SK-N-SH treated with all-trans-retinoic acid at 6 μM for 48 hours (cell line): ENCODE measurements at regions not wholly inside any gene's neighbourhood (a gene's known extent, or its start where the extent isn't known, plus 50 kb on each side); places are given as distances from the start of the nearest gene placed in this dataset.

Source experiments
- ATAC-seq: fragments of 200-7000 bp; cut with Tn5 transposase; 3 replicates; pipeline ENCODE4 v1.9.1; 2020; ENCODE audit warnings: mild to moderate bottlenecking, moderate library complexity
- BACH2 ChIP-seq: fragments of 250-450 bp; sonication (Bioruptor Pico); IDR thresholded peaks from 2 replicates; pipeline ENCODE4 v1.9.0; 2021; ENCODE audit warnings: mild to moderate bottlenecking, borderline replicate concordance
- CSDC2 ChIP-seq: fragments of 250-450 bp; sonication (Bioruptor Pico); IDR thresholded peaks from 2 replicates; pipeline ENCODE4 v1.5.0; 2020; ENCODE audit warnings: mild to moderate bottlenecking, moderate library complexity
- CSRNP3 ChIP-seq: fragments of 250-450 bp; sonication (Bioruptor Pico); IDR thresholded peaks from 2 replicates; pipeline ENCODE4 v1.5.1; 2021; ENCODE audit warnings: mild to moderate bottlenecking, moderate library complexity
- ESRRG ChIP-seq: fragments of 250-450 bp; sonication (Bioruptor Pico); IDR thresholded peaks from 2 replicates; pipeline ENCODE4 v1.6.1; 2021; ENCODE audit warnings: mild to moderate bottlenecking
- ISL1 ChIP-seq: fragments of 250-450 bp; sonication (Bioruptor Pico); IDR thresholded peaks from 2 replicates; pipeline ENCODE4 v2.1.2; 2022; ENCODE audit warnings: mild to moderate bottlenecking, moderate library complexity
- OSR1 ChIP-seq: fragments of 250-450 bp; sonication (Bioruptor Pico); IDR thresholded peaks from 2 replicates; pipeline ENCODE4 v1.8.0; 2022; ENCODE audit warnings: moderate library complexity, mild to moderate bottlenecking, inconsistent platforms
- PATZ1 ChIP-seq: fragments of 250-450 bp; sonication (Bioruptor Pico); IDR thresholded peaks from 2 replicates; pipeline ENCODE4 v1.8.0; 2020; ENCODE audit warnings: mild to moderate bottlenecking, moderate library complexity, borderline replicate concordance
- PPARA ChIP-seq: fragments of 250-450 bp; sonication (Bioruptor Pico); IDR thresholded peaks from 2 replicates; pipeline ENCODE4 v1.5.0; 2020; ENCODE audit warnings: mild to moderate bottlenecking, borderline replicate concordance
- RARB ChIP-seq: fragments of 250-450 bp; sonication (Bioruptor Pico); IDR thresholded peaks from 2 replicates; pipeline ENCODE4 v1.8.0; 2021; ENCODE audit warnings: mild to moderate bottlenecking, moderate library complexity
- TCF4 ChIP-seq: fragments of 250-450 bp; sonication (Bioruptor Pico); IDR thresholded peaks from 2 replicates; pipeline ENCODE4 v1.8.0; 2021; ENCODE audit warnings: mild to moderate bottlenecking, moderate library complexity, borderline replicate concordance
- TOX ChIP-seq: fragments of 250-450 bp; sonication (Bioruptor Pico); IDR thresholded peaks from 2 replicates; pipeline ENCODE4 v1.8.0; 2021; ENCODE audit warnings: mild to moderate bottlenecking, moderate library complexity, borderline replicate concordance
- ZC3H10 ChIP-seq: fragments of 250-450 bp; sonication (Bioruptor Pico); IDR thresholded peaks from 2 replicates; pipeline ENCODE4 v1.5.1; 2021; ENCODE audit warnings: mild to moderate bottlenecking, moderate library complexity
- ZFP30 ChIP-seq: fragments of 450-650 bp; formaldehyde crosslinking; IDR thresholded peaks from 2 replicates; pipeline ENCODE4 v1.5.0; 2022; ENCODE audit warnings: mild to moderate bottlenecking, moderate library complexity
- ZNF70 ChIP-seq: fragments of 450-650 bp; formaldehyde crosslinking; IDR thresholded peaks from 2 replicates; pipeline ENCODE4 v1.5.0; 2020; ENCODE audit warnings: mild to moderate bottlenecking, moderate library complexity
- ZNF8 ChIP-seq: fragments of 450-650 bp; formaldehyde crosslinking; IDR thresholded peaks from 2 replicates; pipeline ENCODE4 v1.5.0; 2020; ENCODE audit warnings: mild to moderate bottlenecking, moderate library complexity
- TF ChIP-seq, protein P1 (sequence below): fragments of 250-450 bp; sonication (Bioruptor Pico); IDR thresholded peaks from 2 replicates; pipeline ENCODE4 v1.5.0; 2020; ENCODE audit warnings: mild to moderate bottlenecking, moderate library complexity
- TF ChIP-seq, protein P2 (sequence below): fragments of 250-450 bp; sonication (Bioruptor Pico); IDR thresholded peaks from 2 replicates; pipeline ENCODE4 v1.5.1; 2020; ENCODE audit warnings: low read depth, mild to moderate bottlenecking, moderate library complexity

DNA sequence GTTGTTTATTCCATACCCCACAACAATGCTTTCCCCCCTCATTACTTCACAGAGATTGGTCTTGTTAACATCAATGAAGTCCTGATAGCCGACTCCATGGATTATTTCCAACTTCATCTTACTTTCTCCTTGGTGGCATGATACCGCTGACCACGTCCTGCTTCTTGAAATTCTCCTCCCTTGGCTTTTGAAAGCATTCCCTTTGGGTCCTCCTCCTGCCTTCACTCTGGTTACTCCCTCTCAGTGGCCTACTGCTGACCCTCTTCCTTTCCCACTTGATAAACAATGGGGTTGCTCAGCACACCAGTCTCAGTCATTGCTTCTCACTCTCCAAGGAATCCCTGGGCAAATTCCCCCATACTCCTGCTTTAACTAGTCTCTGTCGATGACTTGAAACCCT is 283.9 kb downstream of the SEC61B start:
- no peak for TF ChIP-seq RARB (CRISPR knock-in tag)
- TF ChIP-seq PPARA (CRISPR knock-in tag), result no peak
- TF ChIP-seq ZFP30 (CRISPR knock-in tag), result no peak
- TF ChIP-seq ZNF8 (CRISPR knock-in tag), result no peak
- no peak for TF ChIP-seq CSDC2 (CRISPR knock-in tag)
- ATAC-seq, result no peak

GRCh38 chr9:99506747-99507348 is 284.8 kb downstream of the SEC61B start:
- ATAC-seq, result no peak
- TF ChIP-seq CSRNP3 (CRISPR knock-in tag), result no peak
- TF ChIP-seq ISL1 (CRISPR knock-in tag), result no peak
- no peak for TF ChIP-seq CSDC2 (CRISPR knock-in tag)

DNA sequence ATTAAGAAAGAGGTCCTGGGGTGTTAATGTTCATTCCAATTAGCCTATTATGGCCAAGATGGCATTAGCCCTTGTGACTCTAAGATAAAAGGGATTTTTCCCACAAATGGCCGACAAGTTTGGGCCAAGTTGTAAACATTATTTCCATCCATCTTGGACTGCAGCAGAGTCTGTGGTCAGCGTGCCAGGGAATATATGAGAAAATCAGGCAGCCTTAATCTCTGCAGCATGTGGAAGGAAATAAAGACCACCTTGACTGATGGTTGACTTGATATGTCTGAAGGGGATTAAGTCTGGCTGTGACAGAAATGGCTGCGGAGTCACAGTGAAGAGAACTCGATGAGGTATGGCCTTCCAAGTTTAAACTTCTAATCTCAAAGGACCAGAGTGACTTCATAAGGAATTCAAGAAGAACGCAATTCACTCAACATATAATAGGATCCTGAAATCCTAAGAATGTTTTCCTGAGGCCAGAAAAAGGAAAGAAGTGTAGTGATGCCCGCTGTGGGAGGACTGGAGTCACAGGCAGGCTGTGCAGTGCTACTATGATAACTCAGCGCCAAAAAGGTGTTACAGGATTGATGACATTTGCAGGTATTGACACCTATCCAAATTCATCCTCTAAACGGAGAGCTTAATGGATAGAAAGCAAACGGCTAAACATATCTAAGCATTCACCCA is 287.1 kb downstream of the SEC61B start:
- no peak for ATAC-seq

GRCh38 chr9:99509900-99510535 is 287.9 kb downstream of the SEC61B start:
- no peak for TF ChIP-seq BACH2 (CRISPR knock-in tag)
- TF ChIP-seq ZC3H10, result no peak
- TF ChIP-seq, protein P1, sequence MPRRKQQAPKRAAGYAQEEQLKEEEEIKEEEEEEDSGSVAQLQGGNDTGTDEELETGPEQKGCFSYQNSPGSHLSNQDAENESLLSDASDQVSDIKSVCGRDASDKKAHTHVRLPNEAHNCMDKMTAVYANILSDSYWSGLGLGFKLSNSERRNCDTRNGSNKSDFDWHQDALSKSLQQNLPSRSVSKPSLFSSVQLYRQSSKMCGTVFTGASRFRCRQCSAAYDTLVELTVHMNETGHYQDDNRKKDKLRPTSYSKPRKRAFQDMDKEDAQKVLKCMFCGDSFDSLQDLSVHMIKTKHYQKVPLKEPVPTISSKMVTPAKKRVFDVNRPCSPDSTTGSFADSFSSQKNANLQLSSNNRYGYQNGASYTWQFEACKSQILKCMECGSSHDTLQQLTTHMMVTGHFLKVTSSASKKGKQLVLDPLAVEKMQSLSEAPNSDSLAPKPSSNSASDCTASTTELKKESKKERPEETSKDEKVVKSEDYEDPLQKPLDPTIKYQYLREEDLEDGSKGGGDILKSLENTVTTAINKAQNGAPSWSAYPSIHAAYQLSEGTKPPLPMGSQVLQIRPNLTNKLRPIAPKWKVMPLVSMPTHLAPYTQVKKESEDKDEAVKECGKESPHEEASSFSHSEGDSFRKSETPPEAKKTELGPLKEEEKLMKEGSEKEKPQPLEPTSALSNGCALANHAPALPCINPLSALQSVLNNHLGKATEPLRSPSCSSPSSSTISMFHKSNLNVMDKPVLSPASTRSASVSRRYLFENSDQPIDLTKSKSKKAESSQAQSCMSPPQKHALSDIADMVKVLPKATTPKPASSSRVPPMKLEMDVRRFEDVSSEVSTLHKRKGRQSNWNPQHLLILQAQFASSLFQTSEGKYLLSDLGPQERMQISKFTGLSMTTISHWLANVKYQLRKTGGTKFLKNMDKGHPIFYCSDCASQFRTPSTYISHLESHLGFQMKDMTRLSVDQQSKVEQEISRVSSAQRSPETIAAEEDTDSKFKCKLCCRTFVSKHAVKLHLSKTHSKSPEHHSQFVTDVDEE (CRISPR knock-in tag), result 0 out of 2 replicates have a peak, but pooled peaks have one; percentile 33
- no peak for TF ChIP-seq ZNF70 (CRISPR knock-in tag)
- TF ChIP-seq ISL1 (CRISPR knock-in tag), result peak; percentile 20; the same call in 1 of the 2 replicates
- no peak for TF ChIP-seq OSR1
- TF ChIP-seq PPARA (CRISPR knock-in tag), result no peak
- no peak for TF ChIP-seq CSRNP3 (CRISPR knock-in tag)
- peak; percentile 75; the same call in 1 of the 2 replicates for TF ChIP-seq TCF4 (CRISPR knock-in tag)
- TF ChIP-seq ESRRG (CRISPR knock-in tag), result no peak
- no peak; the same call in 2 of the 3 replicates for ATAC-seq

More for the DNA sequence above, 287.1 kb downstream of the SEC61B start:
- no peak for TF ChIP-seq BACH2 (CRISPR knock-in tag)
- no peak for TF ChIP-seq OSR1
- TF ChIP-seq CSDC2 (CRISPR knock-in tag), result no peak
- TF ChIP-seq TOX, result no peak
- no peak for TF ChIP-seq ZNF70 (CRISPR knock-in tag)
- TF ChIP-seq, protein P2, sequence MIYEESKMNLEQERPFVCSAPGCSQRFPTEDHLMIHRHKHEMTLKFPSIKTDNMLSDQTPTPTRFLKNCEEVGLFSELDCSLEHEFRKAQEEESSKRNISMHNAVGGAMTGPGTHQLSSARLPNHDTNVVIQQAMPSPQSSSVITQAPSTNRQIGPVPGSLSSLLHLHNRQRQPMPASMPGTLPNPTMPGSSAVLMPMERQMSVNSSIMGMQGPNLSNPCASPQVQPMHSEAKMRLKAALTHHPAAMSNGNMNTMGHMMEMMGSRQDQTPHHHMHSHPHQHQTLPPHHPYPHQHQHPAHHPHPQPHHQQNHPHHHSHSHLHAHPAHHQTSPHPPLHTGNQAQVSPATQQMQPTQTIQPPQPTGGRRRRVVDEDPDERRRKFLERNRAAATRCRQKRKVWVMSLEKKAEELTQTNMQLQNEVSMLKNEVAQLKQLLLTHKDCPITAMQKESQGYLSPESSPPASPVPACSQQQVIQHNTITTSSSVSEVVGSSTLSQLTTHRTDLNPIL (CRISPR knock-in tag), result no peak
- TF ChIP-seq ZC3H10, result no peak
- no peak for TF ChIP-seq PATZ1 (CRISPR knock-in tag)
